ENCODE measurements at regions not wholly inside any gene's neighbourhood (a gene's known extent, or its start where the extent isn't known, plus 50 kb on each side); places are given as distances from the start of the nearest gene placed in this dataset.

- TF ChIP-seq CEBPB (IDR thresholded peaks at IDR 0.05; ENCODE audit: low read depth) (no peak), POLR2A (IDR thresholded peaks at IDR 0.05; ENCODE audit: borderline replicate concordance, extremely low read depth, insufficient read depth, insufficient read length) (no peak)
Measured at GRCh38 chr2:195503208-195503607, 153.8 kb upstream of the SLC39A10 start.

Data from HCT116 (cell line).